Stimulated activated CD4-positive, alpha-beta T cell treated with anti-CD3 and anti-CD28 coated beads, Interleukin-15, amount 100 ng/mL, for 48 hours (primary cell): ENCODE measurements at regions not wholly inside any gene's neighbourhood (a gene's known extent, or its start where the extent isn't known, plus 50 kb on each side); places are given as distances from the start of the nearest gene placed in this dataset.

Experiments used
- DNase-seq, 2 donors: peaks; one replicate each; pipeline ENCODE4 v3.0.0-alpha.2; 2020; ENCODE audit warnings: low read depth in 2 of 2

DNA sequence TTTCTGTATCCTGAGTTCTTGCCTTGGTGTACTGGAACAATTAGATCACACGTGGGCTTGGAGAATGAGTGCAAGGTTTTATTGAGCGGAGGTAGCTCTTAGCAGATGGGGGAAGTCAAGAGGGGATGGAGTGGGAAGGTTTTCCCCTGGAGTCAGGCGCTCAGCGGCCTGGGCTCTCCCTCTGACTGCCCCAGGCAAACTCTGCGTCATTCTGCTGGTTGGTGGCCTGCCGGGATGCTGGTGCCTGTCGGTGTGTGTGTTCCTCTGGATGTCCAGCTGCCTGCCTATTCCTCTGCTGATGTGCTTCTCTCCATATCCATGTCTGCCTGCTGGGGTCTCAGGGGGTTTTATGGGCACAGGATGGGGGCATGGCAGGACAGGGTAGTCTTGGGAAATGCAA, 111.0 kb downstream of the TRIB2 start:
- no peak for DNase-seq

DNA sequence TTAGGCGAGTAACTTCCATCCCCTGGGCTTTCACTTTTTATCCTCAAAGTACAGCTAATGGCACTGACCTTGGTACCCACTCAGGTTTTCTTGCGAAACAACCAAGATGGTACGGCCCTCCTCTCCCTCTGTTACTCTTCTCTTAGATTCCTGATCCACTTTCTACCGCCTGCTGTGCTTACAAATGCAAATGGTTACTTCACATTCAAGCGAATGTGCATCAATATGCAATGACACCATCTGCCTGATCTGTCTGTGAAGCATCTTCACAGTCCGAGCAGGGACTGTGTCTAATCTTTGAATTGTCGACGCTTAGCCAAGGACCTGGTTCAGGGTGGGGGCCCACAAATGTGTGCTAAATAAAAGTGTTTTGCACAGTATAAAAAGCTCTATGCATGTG, 112.2 kb downstream of the TRIB2 start:
- no peak for DNase-seq

GRCh38 chr2:12831016-12831415, 114.3 kb downstream of the TRIB2 start:
- no peak for DNase-seq

DNA sequence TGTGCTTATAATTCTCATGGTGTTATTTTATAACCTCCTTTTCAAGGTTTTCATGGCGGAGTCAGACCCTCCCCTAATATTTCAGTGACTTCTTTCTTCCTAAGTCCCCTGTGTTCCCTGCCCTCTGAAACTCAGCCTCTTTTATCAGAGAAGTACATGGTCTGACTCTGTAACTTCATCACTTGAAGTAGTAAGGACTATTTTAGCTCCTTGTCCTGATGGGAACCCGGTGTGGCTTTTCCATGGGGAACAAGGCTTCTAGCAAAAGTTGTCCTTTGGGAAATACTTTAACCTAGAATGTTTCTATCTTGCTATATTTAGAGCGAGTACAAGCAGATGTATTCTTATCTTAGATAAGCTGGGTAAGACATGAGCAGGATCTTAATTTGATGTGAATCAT, 117.5 kb downstream of the TRIB2 start:
- DNase-seq: no peak

DNA sequence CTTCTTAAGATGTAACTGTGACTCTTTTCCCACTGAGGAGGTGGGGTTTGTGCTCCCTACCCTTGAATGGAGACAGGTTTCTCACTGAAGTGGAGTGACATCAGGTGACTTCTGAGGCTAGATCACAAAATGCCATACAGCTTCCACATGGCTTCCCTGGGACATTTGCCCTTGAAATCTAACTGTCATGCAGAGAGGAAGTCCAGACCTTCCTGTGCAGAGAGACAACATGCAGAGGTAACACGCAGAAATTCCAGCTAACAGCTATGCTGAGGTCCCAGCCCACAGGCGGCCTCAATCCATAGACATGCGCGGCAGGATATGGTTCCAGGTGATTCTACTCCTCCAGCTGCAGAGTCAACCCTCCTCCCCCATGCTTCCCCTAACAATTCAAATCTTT, 119.0 kb downstream of the TRIB2 start:
- no peak for DNase-seq

DNA sequence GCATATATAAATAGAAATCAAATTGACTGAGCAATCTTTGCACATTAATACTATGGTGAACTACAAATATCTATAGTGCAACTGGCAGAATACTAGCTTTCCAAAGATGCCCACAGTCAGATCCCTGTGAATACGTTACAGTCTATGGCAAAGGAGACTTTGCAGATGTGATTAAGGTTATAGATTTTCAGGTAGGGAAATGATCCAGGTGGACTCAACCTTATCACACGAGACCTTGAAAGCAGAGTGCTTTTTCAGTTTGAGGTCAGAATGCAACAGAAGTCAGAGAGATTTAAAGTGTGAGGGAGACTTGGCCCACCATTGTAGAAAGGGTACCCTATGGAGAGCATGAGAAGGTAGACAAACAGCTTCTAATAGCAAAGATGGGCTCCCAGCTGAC, 122.6 kb downstream of the TRIB2 start:
- DNase-seq: no peak

- no peak for DNase-seq
These were observed 124.3 kb downstream of the TRIB2 start for GRCh38 chr2:12841021-12841420.

- no peak for DNase-seq
These were observed 126.2 kb downstream of the TRIB2 start for GRCh38 chr2:12842917-12843316.

DNA sequence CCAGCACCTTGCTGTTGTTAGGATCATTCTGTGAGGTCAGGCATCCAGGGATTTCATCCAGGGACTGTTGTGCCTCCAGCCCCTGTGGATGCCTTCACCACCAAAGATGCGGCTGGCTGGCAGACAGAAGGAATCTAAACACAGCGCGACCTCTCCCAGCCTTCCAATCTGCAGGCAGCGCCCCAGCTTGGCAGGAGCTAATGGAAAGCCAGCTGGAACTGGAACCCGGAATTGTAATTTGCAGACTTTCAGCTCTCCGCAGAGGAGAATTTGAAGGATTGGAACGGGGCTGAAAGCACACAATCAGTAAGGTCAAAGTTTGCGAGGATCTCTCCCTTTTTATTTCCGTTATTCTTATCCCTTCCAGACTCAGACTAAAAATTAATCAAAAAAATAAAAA, 127.8 kb downstream of the TRIB2 start:
- no peak for DNase-seq

- DNase-seq: no peak
These were observed 131.2 kb downstream of the TRIB2 start for GRCh38 chr2:12847694-12848575.

- DNase-seq: no peak
These were observed 135.4 kb downstream of the TRIB2 start for GRCh38 chr2:12852135-12852534.

- DNase-seq: no peak
These were observed 137.3 kb downstream of the TRIB2 start for GRCh38 chr2:12854001-12854530.

GRCh38 chr2:12855508-12855907, 138.8 kb downstream of the TRIB2 start:
- DNase-seq: no peak

DNA sequence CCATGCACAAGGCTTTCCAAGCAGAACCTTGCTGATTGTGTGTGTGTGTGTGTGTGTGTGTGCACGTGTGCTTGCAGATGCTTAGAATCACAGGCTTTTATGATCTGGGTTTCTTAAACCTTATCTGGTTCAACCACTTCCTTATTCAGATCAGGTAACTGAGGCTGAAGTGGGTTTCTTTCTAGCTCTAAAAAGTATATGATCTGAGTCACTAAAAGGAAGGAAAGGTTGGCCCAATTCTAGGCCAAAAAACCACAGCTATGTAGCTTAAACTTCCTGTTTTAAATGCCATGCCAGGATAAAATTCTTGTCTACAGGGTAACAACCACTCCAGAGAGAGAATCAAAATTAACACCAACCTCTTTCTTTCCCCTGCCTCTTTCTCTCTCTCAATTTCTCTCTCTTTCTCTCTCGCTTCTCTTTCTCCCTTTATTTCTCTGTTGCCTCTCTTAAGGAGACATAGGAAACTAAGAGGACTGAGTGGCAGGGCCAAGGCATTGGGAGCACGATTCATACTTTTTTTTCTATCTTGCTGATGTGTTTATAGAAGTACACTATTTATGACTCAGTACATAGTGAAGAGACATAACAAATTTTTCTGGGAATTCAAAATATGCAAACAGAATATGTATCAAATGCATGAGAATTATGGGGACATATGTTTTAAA, 140.3 kb downstream of the TRIB2 start:
- DNase-seq: no peak

DNA sequence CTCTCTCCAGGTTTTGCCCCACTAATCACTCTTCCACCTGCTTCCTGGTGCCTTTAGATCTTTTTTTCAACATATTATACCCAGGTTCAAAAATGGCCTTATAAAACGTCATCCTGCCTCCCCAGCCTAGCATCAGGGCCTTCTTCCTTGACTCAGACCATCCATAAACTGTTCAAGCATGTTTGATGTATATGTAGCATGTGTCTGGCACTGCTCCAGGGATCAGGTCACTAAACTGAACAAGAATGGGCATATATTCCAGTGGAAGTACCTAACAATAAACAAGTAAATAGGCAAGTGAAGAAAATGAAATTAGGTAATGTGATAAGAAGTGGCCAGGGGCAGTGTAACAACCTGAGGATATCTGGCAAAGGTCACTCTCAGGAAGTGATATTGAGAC, 141.2 kb downstream of the TRIB2 start:
- no peak for DNase-seq

- no peak for DNase-seq
These were observed 142.1 kb downstream of the TRIB2 start for GRCh38 chr2:12858786-12859185.

DNA sequence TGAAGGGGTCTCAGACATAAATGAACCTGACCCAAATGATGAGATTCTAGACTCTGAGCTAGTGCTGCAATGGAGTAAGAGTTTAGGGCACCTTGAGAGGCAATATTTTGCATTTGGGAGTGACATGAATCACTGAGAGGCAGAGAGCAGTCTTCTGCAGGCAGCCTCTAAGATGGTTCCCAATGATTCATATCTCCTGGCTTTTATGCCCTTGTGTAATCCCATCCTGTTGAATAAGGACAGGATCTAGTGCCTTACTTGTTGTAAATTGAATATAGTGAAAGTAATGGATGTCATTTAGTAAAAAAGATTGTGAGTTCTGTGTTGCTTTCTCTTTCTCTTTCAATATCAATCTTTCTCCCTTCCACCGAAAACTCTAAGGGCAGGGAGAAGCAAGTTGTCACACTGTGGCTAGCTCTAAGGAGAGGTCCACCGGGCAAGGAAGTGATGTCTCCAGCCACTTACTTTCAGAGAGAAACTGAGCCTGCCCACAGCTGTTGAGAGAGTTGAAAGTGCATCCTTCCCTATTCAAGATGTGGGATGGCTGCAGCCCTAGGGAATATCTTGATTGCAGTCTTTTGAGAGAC, 144.7 kb downstream of the TRIB2 start:
- DNase-seq: no peak

DNA sequence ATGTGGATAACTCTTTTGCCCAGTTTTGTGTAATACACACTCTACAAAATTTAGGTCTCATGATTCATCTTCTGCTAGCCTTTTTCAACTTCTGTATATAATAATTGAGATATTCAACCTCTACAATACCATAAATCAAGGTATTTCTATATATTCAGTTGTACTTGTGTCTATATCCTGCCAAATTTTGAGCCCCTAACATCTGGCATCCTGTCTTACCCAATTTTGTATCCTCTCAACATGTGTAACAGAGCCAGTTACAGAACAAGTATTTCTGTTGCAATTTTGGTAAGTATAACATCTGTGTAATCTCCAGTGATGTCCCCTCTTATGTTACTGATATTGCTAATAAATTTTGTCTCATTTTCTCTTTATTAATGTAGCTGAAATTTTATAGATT, 145.8 kb downstream of the TRIB2 start:
- DNase-seq: no peak

DNA sequence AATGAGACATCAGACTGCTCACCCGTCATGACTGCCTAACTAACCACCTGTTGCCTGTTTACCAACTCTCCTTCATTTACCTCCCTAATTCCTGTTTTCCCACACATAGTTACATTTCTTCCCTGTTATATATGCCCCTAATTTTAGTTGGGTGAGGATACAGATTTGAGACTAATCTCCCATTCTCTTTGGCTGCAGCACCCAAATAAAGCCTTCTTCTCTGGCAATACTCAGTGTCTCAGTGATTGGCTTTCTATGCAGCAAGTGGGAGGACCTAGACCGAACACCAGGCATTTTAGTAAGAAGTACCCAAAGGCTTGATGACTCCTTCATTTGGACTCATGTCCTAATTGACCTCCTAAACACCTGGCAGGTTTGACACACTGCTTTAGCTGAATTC, 147.2 kb downstream of the TRIB2 start:
- no peak for DNase-seq

DNA sequence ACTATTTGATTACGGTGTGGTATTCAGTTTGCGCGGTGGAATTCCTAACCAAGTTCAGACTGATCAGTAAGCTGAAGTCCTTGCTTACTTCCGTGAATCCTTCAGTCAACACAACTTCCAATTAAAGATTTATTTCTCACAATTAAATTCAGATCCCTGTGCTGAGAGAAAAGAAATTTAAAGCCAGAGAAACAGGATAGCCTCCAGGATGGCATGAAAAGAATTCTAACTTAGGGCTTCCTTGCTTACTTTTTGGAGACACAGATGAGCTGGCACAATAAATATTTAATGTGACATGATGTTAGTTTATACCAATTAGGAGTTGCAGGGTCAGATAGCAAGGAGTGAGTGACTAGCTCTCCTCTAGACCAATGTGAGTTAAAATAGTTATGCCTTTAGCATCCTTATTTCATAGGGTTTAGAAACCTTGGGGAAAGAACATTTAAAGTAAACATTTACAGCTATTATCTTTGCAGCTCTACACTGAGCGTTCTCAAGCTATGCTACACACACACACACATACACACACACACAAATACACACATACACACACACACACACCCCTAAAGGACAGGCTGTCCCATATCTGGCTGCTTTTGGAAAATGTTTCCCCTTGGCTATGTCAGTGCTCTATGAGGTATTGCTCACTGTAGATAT, 151.0 kb downstream of the TRIB2 start:
- DNase-seq: no peak

DNA sequence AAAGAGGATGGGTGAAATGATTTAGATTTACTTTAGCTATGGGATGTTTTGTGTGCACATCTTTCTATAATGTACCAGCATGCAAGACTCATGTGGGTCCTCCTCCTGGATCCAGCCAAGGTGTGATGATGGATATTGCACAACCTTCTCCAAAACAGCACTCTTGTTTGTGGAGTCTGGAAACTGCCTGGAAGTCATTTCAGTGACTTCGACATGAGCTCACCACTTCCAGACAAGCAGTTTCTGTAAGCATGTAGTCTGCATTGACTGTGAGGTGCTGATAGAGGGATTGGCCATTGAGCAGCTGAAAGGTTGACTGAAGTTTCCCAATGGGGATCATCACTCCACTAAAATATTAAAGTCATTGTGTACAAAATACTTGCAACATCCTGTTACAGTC, 154.0 kb downstream of the TRIB2 start:
- DNase-seq: no peak

DNA sequence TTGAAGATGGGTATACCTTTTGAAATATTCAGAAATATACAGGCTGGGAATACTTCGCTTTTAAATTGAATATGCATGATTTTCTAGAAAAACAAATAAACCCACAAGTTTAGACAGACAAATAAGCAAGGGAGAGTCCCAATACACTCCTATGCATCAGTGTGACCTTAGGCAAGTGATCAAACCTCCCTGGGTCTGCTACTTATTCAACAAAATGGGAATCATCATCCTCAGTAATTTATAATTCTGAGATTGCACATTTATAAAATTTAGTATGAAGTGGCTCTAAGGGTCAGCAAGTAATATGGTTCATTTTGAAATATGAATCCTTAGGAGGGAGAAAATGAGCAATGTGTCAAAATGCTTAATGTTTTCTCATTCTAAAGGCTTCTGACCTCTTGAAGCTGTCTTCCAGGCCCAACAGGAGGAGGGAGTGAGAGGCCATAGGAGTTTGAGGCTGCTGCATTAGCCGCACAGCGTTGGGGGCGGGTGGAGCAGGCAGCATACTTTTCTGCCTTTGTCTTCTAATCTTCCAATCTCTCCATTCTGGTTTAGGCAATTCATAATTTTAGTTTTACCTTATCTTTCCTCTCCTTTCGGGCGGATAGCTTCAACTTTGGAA, 155.1 kb downstream of the TRIB2 start:
- no peak for DNase-seq
